ENCODE measurements at regions not wholly inside any gene's neighbourhood (a gene's known extent, or its start where the extent isn't known, plus 50 kb on each side); places are given as distances from the start of the nearest gene placed in this dataset.

- H3K9ac ChIP-seq (ENCODE audit: low read length), result no peak overlapping the region
- H3K23ac ChIP-seq (ENCODE audit: low read length in 2 of 2), result no peak overlapping the region
- no peak overlapping the region for H3K4me2 ChIP-seq (ENCODE audit: low read length, poor library complexity, severe bottlenecking)
- no peaks in the 10 kb centered on the region for H3K79me1 ChIP-seq (replicated peaks; ENCODE audit: low read length, poor library complexity, severe bottlenecking)
- H3K14ac ChIP-seq (ENCODE audit: low read length in 2 of 2), result no peak overlapping the region
- no peaks in the 10 kb centered on the region for H3K36me3 ChIP-seq (ENCODE audit: control insufficient read depth in 1 of 2, insufficient read depth in 2 of 2, low read depth in 1 of 2, low read length in 2 of 2)
- no peak overlapping the region for H2BK12ac ChIP-seq (ENCODE audit: low read length in 2 of 2)
- no peak overlapping the region for H4K8ac ChIP-seq (ENCODE audit: low read length)
- no peaks in the 10 kb centered on the region for H3K27me3 ChIP-seq (ENCODE audit: control insufficient read depth in 1 of 2, insufficient read depth in 1 of 2, low read length in 2 of 2)
- H3K4ac ChIP-seq (ENCODE audit: low read depth in 1 of 2, low read length in 2 of 2), result no peak overlapping the region
- no peak overlapping the region for H2AK5ac ChIP-seq (ENCODE audit: low read length, severe bottlenecking)
- peaks cover 6% of the 10 kb centered on the region for H3K4me1 ChIP-seq (ENCODE audit: control insufficient read depth, insufficient read depth, low read depth, low read length)
- no peak overlapping the region for H4K91ac ChIP-seq (ENCODE audit: low read length)
- no peaks in the 10 kb centered on the region for H3K9me3 ChIP-seq (ENCODE audit: control insufficient read depth, low read length)
- H2BK15ac ChIP-seq (ENCODE audit: low read depth, poor library complexity, severe bottlenecking), result no peak overlapping the region
- no peak overlapping the region for H2AFZ ChIP-seq (ENCODE audit: low read depth, low read length)
- no peak overlapping the region for H3K27ac ChIP-seq (ENCODE audit: low read length, poor library complexity, severe bottlenecking)
- no peak overlapping the region for H2BK5ac ChIP-seq (ENCODE audit: low read depth, low read length, poor library complexity, severe bottlenecking)
- H2BK120ac ChIP-seq (ENCODE audit: low read depth, low read length), result no peak overlapping the region
- no peak overlapping the region for H3K4me3 ChIP-seq (ENCODE audit: insufficient read depth in 1 of 2, low read depth in 1 of 2, low read length in 2 of 2)
- WGBS, result 83% methylated on average over 5 of the region's 7 CpGs
- no peak overlapping the region for H3K18ac ChIP-seq (ENCODE audit: low read depth in 1 of 2, low read length in 2 of 2)
- no peak for DNase-seq
Measured at GRCh38 chr16:80462917-80463316, 77.9 kb upstream of the DYNLRB2 start.

- no peak for DNase-seq
- Histone ChIP-seq H3K36me3 (ENCODE audit: control insufficient read depth in 1 of 2, insufficient read depth in 2 of 2, low read depth in 1 of 2, low read length in 2 of 2) (no peaks in the 10 kb centered on the region), H3K4ac (ENCODE audit: low read depth in 1 of 2, low read length in 2 of 2) (no peak overlapping the region), H2BK120ac (ENCODE audit: low read depth, low read length) (no peak overlapping the region), H4K8ac (ENCODE audit: low read length) (no peak overlapping the region), H3K14ac (ENCODE audit: low read length in 2 of 2) (no peak overlapping the region), H3K27ac (ENCODE audit: low read length, poor library complexity, severe bottlenecking) (no peak overlapping the region), H2BK5ac (ENCODE audit: low read depth, low read length, poor library complexity, severe bottlenecking) (no peak overlapping the region), H2AFZ (ENCODE audit: low read depth, low read length) (no peak overlapping the region), H4K91ac (ENCODE audit: low read length) (no peak overlapping the region), H2AK5ac (ENCODE audit: low read length, severe bottlenecking) (no peak overlapping the region), H3K9ac (ENCODE audit: low read length) (no peak overlapping the region), H3K18ac (ENCODE audit: low read depth in 1 of 2, low read length in 2 of 2) (no peak overlapping the region), H2BK12ac (ENCODE audit: low read length in 2 of 2) (no peak overlapping the region), H3K79me1 (replicated peaks; ENCODE audit: low read length, poor library complexity, severe bottlenecking) (no peaks in the 10 kb centered on the region), H3K4me1 (ENCODE audit: control insufficient read depth, insufficient read depth, low read depth, low read length) (peaks cover 2% of the 10 kb centered on the region), H2BK15ac (ENCODE audit: low read depth, poor library complexity, severe bottlenecking) (no peak overlapping the region), H3K4me2 (ENCODE audit: low read length, poor library complexity, severe bottlenecking) (no peak overlapping the region), H3K9me3 (ENCODE audit: control insufficient read depth, low read length) (no peaks in the 10 kb centered on the region), H3K4me3 (ENCODE audit: insufficient read depth in 1 of 2, low read depth in 1 of 2, low read length in 2 of 2) (no peak overlapping the region), H3K23ac (ENCODE audit: low read length in 2 of 2) (no peak overlapping the region), H3K27me3 (ENCODE audit: control insufficient read depth in 1 of 2, insufficient read depth in 1 of 2, low read length in 2 of 2) (no peaks in the 10 kb centered on the region)
- 44% methylated on average over 1 of the region's 1 CpG for WGBS
Measured at GRCh38 chr16:80460988-80461387, 79.8 kb upstream of the DYNLRB2 start.

DNA sequence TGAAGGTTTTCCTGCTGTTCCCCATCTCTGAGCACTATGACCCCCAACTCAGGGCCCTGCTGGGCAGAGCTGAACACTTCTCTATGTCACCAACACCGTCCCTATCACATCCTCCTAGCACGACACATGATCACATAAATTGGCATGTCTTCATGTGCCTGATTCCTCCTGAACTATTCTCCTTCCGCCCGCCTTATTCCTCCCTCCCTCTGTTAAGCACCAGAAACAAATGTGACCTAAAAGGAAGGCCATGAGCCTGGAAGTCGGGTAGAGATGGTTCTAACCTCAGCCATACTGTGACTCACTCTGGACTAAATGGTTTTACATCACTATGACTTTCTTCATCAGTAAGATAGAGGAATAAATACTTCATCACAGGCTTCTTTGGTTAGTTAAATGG lies 80.8 kb upstream of the DYNLRB2 start:
- H3K9ac ChIP-seq (ENCODE audit: low read length), result peak overlapping the region; percentile 65
- H3K18ac ChIP-seq (ENCODE audit: low read depth in 1 of 2, low read length in 2 of 2), result no peak overlapping the region
- H3K27me3 ChIP-seq (ENCODE audit: control insufficient read depth in 1 of 2, insufficient read depth in 1 of 2, low read length in 2 of 2), result no peaks in the 10 kb centered on the region
- no peak overlapping the region for H2BK120ac ChIP-seq (ENCODE audit: low read depth, low read length)
- H3K36me3 ChIP-seq (ENCODE audit: control insufficient read depth in 1 of 2, insufficient read depth in 2 of 2, low read depth in 1 of 2, low read length in 2 of 2), result no peaks in the 10 kb centered on the region
- no peaks in the 10 kb centered on the region for H3K79me1 ChIP-seq (replicated peaks; ENCODE audit: low read length, poor library complexity, severe bottlenecking)
- H4K91ac ChIP-seq (ENCODE audit: low read length), result no peak overlapping the region
- DNase-seq, result no peak
- H3K4me3 ChIP-seq (ENCODE audit: insufficient read depth in 1 of 2, low read depth in 1 of 2, low read length in 2 of 2), result no peak overlapping the region
- no peak overlapping the region for H2BK5ac ChIP-seq (ENCODE audit: low read depth, low read length, poor library complexity, severe bottlenecking)
- no peak overlapping the region for H3K4ac ChIP-seq (ENCODE audit: low read depth in 1 of 2, low read length in 2 of 2)
- 82% methylated on average over 4 of the region's 5 CpGs for WGBS
- H3K14ac ChIP-seq (ENCODE audit: low read length in 2 of 2), result no peak overlapping the region
- no peak overlapping the region for H3K23ac ChIP-seq (ENCODE audit: low read length in 2 of 2)
- no peak overlapping the region for H2AK5ac ChIP-seq (ENCODE audit: low read length, severe bottlenecking)
- H3K9me3 ChIP-seq (ENCODE audit: control insufficient read depth, low read length), result no peaks in the 10 kb centered on the region
- no peak overlapping the region for H3K4me2 ChIP-seq (ENCODE audit: low read length, poor library complexity, severe bottlenecking)
- no peak overlapping the region for H4K8ac ChIP-seq (ENCODE audit: low read length)
- no peak overlapping the region for H2BK12ac ChIP-seq (ENCODE audit: low read length in 2 of 2)
- H3K4me1 ChIP-seq (ENCODE audit: control insufficient read depth, insufficient read depth, low read depth, low read length), result peaks cover 2% of the 10 kb centered on the region
- no peak overlapping the region for H3K27ac ChIP-seq (ENCODE audit: low read length, poor library complexity, severe bottlenecking)
- no peak overlapping the region for H2BK15ac ChIP-seq (ENCODE audit: low read depth, poor library complexity, severe bottlenecking)
- H2AFZ ChIP-seq (ENCODE audit: low read depth, low read length), result no peak overlapping the region

DNA sequence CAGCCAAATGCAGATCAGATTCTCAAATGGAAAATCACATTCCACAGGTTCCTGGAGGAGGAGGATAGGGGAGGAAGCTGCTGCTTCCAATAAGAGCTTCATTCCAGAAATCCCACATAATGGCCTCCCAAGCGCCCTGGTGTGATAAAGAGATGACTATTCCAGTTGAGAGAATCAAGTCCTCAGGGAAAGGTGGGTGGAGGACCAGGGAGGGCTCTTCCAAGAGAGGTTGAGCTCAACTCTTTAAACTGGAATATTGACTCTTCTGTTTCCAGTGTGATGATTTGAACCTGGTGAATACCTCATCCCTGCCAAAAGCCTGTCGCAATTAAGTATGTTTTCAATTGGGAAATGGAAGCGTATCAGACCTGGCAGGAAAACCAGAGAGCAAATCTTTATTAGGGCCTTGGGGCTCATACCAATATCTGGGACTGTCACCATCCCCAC lies 81.4 kb upstream of the DYNLRB2 start:
- H3K18ac ChIP-seq (ENCODE audit: low read depth in 1 of 2, low read length in 2 of 2), result no peak overlapping the region
- no peak overlapping the region for H3K23ac ChIP-seq (ENCODE audit: low read length in 2 of 2)
- no peak for DNase-seq
- H3K27ac ChIP-seq (ENCODE audit: low read length, poor library complexity, severe bottlenecking), result no peak overlapping the region
- no peak overlapping the region for H3K14ac ChIP-seq (ENCODE audit: low read length in 2 of 2)
- 81% methylated on average over 3 of the region's 3 CpGs for WGBS
- H3K9ac ChIP-seq (ENCODE audit: low read length), result peak overlapping the region; percentile 65
- no peak overlapping the region for H4K8ac ChIP-seq (ENCODE audit: low read length)
- no peak overlapping the region for H3K4me3 ChIP-seq (ENCODE audit: insufficient read depth in 1 of 2, low read depth in 1 of 2, low read length in 2 of 2)
- no peaks in the 10 kb centered on the region for H3K36me3 ChIP-seq (ENCODE audit: control insufficient read depth in 1 of 2, insufficient read depth in 2 of 2, low read depth in 1 of 2, low read length in 2 of 2)
- H3K9me3 ChIP-seq (ENCODE audit: control insufficient read depth, low read length), result no peaks in the 10 kb centered on the region
- H3K79me1 ChIP-seq (replicated peaks; ENCODE audit: low read length, poor library complexity, severe bottlenecking), result no peaks in the 10 kb centered on the region
- H4K91ac ChIP-seq (ENCODE audit: low read length), result no peak overlapping the region
- no peak overlapping the region for H2BK5ac ChIP-seq (ENCODE audit: low read depth, low read length, poor library complexity, severe bottlenecking)
- no peak overlapping the region for H3K4ac ChIP-seq (ENCODE audit: low read depth in 1 of 2, low read length in 2 of 2)
- H2AFZ ChIP-seq (ENCODE audit: low read depth, low read length), result no peak overlapping the region
- no peak overlapping the region for H2BK15ac ChIP-seq (ENCODE audit: low read depth, poor library complexity, severe bottlenecking)
- no peak overlapping the region for H3K4me2 ChIP-seq (ENCODE audit: low read length, poor library complexity, severe bottlenecking)
- no peak overlapping the region for H2BK120ac ChIP-seq (ENCODE audit: low read depth, low read length)
- H3K4me1 ChIP-seq (ENCODE audit: control insufficient read depth, insufficient read depth, low read depth, low read length), result peaks cover 2% of the 10 kb centered on the region
- H2BK12ac ChIP-seq (ENCODE audit: low read length in 2 of 2), result no peak overlapping the region
- H2AK5ac ChIP-seq (ENCODE audit: low read length, severe bottlenecking), result no peak overlapping the region
- no peaks in the 10 kb centered on the region for H3K27me3 ChIP-seq (ENCODE audit: control insufficient read depth in 1 of 2, insufficient read depth in 1 of 2, low read length in 2 of 2)
